HG02981 (cell line): ENCODE measurements at regions not wholly inside any gene's neighbourhood (a gene's known extent, or its start where the extent isn't known, plus 50 kb on each side); places are given as distances from the start of the nearest gene placed in this dataset.
"Not testable (repeated sequence)": the region's sequence is repeated elsewhere in the genome, so short reads cannot be mapped to it uniquely, and the experiment has no call there.

Source experiments
- ATAC-seq: cut with Tn5 transposase; IDR thresholded peaks from one replicate; pipeline ENCODE4 v1.9.1; 2021; ENCODE audit warnings: mild to moderate bottlenecking, moderate library complexity; ENCODE audit not compliant: unreplicated experiment

DNA sequence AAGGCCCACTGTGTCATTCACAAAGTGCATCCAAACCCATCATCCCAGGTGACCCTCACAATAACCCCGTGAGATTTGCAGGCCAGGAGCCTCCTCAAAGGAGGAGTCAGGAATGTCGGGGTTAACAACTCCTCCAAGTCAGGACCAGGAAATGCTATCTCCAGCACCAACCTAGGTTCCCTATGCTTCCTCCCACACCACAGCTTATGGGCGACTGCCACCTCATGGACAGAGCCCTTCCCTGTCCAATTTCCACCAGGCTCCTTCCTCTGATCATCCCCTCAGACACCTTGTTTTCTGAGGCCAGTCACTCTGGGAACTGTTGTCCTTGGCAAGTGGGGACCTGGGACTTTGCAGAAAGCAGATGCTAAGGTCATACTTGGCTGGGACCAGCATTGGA lies 77.8 kb downstream of the LIMS3 start:
- ATAC-seq: not testable (repeated sequence)

DNA sequence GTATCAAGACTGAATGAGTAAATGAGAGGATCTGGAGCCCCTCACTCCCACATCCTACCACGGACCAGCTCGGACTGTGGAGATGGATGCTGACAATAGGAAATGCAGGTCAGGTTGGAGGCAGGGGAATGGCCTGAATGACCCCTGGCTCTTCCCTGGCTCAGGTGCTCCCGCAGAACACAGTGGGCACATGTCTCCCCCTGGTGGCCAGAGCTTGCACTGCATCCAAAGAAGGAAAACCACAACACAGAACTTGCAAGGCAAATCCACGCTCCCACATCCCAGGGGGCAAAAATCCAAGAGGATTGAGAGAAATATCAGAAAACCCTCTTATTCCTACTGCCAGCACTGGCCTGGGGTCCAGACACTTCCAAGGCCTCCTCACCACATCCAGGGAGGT lies 82.3 kb downstream of the LIMS3 start:
- ATAC-seq: not testable (repeated sequence)

DNA sequence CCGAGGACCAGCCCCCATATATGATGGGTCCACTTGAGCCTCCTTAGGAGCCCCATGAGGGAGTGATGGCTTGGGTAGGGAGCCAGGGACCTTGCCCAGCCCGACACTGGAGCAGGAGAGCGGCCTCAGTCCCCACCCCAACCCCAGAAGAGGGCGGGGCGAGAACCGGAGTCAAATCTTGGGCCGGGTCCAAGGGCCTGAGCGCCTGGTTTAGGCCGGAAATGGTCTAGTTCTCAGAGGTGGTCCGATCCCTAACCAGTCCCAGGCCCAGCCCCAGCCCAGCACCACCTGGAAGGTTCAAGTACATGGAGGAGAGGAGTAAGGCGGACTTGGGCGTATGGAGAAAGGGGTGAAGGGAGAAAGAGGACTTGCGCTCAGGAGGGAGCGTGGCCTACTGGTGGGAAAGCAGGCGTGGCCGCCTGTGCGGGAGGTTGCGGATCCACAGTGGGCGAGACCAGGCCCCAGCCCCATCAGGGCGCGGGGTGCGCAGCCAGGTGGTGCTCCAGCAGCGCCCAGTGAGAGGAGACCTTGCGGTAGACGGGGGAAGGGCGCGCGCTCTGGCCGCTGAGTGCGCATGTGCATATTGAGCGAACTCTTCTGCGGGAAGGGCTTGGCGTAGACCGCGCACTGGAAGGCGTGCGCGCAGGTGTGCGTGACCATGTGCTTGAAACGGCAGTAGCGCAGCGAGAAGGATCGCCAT lies 88.1 kb downstream of the LIMS3 start:
- ATAC-seq: not testable (repeated sequence)

DNA sequence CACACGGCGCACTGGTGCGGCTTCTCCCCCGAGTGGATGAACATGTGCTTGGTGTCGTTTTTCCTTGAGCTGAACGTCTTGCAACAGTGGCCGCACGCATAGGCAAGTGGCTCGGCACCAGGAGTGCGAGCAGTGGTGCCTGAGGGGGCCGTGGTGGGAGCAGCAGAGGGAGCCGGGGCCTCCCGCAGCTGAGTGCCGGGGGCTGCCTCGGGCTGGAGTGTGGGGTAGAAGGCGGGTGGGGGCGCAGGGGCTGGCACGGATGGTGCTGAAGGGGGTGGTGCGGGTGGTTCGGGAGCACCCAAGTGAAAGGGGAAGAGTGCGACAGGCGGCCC lies 88.6 kb downstream of the LIMS3 start:
- ATAC-seq: not testable (repeated sequence)

DNA sequence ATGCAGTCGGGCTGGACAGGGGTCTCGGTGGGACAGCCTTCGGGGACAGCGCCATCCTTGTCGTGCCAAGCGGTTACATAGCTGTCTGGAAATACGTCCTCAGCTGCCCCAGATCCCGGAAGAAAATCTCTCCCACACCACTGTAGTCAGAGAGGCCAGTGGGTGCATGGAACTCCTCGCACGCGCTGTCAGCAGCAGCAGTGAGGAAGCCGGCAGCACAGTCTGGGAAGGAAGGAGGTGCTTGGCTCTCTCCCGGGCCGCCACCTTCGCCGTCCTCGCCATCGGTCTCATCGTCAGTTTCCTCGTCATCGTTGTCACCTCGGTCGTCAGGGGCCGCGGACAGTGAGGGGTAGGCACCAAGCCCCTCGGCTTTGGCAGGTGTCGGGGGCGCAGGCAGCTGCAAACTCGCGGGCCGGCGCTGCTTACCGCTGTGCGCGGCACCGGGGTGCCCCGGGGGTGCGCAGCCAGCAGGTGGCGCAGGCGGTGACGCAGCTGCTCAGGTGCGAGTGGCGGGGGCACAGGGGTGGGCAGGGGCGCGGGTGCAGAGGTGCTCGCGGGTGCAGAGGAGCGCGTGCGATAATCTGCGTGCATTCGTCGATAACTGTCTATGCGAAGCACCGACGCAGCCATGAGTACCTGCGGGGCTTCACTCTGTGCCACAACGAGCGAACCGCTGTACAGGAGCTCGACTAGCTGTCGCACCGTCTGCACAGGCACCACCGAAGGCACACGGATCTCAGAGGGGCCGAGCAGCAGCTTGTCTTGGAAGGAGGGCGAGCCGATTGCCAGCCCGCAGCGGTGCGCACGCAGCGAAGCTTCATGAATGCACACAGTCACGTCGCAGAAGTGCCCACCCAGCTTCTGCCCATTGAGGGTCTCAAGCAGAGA lies 89.2 kb downstream of the LIMS3 start:
- peak; percentile 62 for ATAC-seq

DNA sequence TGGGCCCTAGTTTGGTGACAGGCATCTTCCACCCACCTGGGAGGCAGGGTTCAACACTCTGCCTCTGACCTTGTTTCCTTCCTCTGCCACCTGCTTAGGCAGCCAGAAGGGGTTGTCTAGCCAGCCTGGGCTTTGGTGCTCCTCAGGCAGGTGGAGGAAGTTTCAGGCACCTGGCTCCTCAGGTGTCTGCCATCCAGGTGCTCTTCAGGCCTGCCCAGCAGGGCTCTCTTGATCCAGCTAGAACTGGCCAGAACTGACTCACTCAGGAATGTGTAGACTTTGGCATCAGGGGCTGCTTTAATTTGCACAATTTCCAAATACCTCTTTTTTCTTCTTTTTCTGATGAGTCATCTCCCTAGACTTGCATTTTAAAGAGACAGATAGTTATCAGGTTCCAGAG lies 100.9 kb downstream of the LIMS3 start:
- not testable (repeated sequence) for ATAC-seq

DNA sequence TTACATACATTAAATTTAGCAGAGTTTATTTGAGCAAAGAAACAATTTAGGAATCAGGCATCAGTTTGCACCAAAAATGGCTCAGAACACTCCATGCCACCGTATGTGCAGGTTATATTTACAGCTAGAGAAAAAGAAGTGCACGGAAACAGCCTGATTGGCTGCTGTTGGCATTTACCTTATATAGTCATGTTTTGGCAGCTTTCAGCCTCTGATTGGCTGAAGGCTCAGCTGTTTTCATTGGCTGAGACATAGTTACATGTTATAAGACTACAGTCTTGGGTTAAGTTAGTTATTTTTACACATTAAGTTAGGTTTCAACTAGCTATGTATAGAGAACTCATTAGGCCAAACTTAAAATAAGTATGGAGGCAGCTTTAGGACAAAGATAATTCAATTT lies 104.0 kb downstream of the LIMS3 start:
- ATAC-seq: not testable (repeated sequence)

DNA sequence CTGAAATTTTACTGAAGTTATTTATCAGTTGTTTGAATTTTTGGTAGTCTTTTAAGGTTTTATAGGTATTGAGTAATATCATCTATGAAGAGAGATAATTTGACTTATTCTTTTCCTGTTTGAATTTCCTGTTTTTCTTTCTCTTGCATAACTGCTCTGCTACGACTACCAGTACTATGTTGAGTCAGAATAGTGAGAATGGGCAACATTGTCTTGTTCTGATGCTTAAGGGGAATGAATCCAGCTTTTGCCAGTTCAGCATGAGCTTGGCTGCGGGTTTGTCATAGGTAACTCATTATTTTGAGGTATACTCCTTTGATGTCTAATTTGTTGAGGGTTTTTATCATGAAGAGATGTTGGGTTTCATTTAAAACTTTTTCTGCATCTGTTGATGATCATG lies 102.2 kb downstream of the MALL start:
- not testable (repeated sequence) for ATAC-seq

DNA sequence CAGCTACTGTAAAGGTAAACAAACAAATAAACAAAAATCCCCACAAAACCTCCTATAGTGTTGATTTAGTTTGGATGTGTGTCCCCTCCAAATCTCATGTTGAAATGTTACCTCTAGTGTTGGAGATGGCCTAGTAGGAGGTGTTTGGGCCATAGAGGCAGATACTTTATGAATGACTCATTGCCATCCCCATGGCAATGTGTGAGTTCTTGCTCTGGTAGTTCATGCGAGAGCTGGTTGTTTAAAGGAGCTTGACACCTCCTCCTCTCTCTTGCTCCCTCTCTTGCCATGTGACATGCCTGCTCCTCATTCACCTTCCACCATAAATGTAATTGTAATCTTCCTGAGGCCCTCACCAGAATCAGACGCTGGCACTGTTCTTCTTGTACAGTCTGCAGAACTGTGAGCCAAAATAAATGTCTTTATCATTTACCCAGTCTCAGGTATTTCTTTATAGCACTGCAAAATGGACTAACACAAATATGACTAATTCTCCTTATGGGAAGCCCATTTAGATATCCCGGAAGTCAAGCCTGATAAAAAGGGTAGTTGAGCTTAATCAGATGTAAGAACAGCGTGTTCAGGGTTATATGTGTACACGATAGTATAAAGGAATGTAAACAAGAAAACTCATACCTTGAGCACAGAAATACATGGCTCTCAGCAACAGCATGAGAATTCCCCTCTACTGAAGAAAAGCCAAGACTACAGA lies 99.1 kb downstream of the MALL start:
- not testable (repeated sequence) for ATAC-seq

DNA sequence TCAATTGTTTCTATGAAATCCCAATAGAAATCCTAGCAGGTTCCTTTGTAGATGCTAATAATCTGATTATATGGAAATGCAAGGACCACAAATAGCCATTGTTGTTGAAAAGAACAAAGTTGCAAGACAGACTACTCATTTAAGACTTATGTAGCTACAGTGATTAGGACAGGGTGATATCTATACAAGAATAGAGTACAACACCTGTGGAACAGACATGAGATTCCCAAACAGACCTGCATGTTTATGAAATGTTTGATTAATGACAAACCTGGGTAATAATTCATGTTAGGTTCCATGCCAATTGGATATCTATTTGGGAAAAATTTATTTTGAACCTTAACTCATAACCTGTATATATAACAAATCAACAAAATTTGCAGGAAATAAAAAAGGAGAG lies 95.4 kb downstream of the MALL start:
- ATAC-seq: not testable (repeated sequence)

DNA sequence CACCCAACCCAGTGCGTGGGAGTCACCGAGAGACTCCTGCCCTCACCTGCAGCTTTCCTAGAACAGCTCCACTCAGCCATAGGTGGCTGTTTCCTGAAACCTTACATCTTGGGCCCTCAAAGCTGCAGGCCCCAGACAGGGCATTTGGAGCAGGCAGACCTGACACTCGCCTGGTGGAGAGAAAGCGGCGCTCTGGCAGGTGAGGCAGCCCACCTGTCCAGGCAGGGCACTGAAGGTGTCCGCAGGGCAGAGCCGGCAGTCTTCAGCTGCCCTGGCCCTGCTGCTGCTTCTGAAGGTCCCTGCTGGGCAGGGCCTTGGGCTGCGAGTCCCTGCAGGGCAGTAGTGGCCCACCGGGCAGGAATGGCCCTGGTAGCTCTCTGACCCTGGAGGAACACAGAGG lies 93.3 kb downstream of the MALL start:
- ATAC-seq: not testable (repeated sequence)

DNA sequence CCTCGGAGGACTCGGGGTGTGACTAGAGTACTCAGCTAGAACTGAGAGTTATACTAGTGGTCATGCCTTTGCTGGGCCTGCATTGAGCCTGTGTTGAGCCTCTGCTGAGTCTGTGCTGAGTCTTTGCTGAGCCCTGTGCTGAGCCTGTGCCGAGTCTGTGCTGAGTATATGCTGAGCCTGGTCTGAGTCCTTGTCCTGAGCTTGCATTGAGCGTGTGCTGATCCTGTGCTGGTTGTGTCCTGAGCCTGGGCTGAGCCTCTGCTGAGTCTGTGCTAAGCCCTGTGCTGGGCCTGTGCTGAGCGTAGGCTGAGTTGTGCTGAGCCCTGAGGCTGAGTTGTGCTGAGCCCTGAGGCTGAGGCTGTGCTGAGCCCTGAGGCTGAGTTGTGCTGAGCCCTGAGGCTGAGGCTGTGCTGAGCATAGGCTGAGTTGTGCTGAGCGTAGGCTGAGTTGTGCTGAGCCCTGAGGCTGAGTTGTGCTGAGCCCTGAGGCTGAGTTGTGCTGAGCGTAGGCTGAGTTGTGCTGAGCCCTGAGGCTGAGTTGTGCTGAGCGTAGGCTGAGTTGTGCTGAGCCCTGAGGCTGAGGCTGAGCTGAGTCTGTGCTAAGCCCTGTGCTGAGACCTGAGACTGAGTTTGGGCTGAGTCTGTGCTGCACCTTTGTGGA lies 89.4 kb downstream of the MALL start:
- ATAC-seq: not testable (repeated sequence)

DNA sequence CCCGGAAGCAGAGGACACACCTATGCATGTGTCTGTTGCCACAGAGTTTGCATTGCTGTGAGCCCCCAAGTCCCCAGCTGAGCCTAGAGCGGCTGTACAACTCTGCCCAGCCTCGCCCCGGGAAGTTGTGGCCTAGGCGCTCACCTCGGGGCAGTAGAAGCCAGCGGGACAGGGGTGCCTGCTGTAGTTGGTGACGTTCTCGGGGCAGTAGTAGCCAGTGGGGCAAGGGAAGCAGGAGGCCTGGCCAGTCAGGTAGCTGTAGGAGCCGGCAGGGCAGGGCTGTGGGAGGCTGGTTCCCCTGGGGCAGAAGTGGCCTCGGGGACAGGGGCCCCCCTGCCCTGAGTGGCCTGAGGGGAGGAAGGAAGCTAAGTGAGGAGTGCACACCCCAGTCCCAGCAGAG lies 87.2 kb downstream of the MALL start:
- ATAC-seq: not testable (repeated sequence)

DNA sequence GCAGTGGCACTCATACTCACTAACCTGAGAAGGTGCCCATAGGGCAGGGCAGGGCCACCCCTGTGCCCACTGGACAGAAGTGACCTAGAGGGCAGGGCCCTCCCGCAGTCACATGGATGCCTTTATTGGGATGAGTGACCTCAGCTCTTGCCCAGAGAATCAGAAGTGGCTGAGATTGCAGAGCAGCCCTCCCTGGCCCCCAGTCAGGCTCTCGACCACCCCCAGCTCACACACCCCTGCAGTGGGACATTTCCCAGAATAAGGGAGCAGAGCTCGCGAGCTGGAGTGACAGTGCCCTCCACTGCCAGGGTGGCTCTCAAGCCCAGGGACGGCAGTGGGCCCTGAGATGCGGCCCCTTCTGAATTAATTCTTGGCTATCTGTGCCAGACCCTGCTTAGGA lies 84.7 kb downstream of the MALL start:
- ATAC-seq: not testable (repeated sequence)

DNA sequence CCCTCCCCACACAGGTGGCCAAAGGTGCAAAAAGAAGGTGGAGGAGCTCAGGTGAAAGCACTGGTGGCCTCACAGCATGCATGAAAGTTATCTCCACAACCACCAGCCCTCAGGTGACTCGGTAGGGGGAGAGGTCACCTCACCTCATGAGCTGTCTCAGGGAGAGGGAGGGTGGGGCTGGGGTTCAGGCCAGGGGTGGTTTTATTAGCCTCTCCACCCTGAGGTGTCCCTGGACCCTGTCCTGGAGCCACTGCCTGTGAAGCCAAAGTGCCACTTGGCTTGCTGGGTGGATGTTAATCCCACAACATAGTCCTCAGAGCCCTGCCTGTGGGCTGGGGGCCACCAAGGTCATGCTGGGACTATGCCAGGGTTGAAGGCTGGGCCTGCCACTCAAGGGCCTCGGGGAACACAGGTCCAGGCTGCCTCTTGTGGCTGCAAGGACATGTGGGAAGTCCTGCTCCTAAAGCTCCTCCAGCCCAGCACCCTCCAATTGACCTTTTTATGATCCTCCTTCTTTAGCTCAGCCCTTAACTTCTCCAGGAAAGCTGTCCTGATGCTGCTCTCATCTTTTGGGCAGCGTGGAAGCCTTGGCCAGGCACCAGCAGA lies 83.8 kb downstream of the MALL start:
- not testable (repeated sequence) for ATAC-seq
